Stimulated activated CD8-positive, alpha-beta memory T cell treated with anti-CD3 and anti-CD28 coated beads, Interleukin-7, amount 100 ng/mL, for 1 hour (primary cell): ENCODE measurements at regions not wholly inside any gene's neighbourhood (a gene's known extent, or its start where the extent isn't known, plus 50 kb on each side); places are given as distances from the start of the nearest gene placed in this dataset.
"Not testable (repeated sequence)": the region's sequence is repeated elsewhere in the genome, so short reads cannot be mapped to it uniquely, and the experiment has no call there.

Experiments used
- DNase-seq, 2 donors: peaks; one replicate each; pipeline ENCODE4 v3.0.0-alpha.2; 2020; ENCODE audit warnings: low read depth in 2 of 2

- DNase-seq: no peak
Observed at GRCh38 chr9:89695441-89695891, 90.7 kb downstream of the GADD45G start.

- DNase-seq: not testable (repeated sequence)
Observed at GRCh38 chr9:89695979-89696378, 91.2 kb downstream of the GADD45G start.

- DNase-seq: no peak
Observed at GRCh38 chr9:89696780-89697179, 92.0 kb downstream of the GADD45G start.

- no peak for DNase-seq
Observed at GRCh38 chr9:89697553-89697952, 92.7 kb downstream of the GADD45G start.

- DNase-seq: no peak
Observed at GRCh38 chr9:89698411-89699005, 93.7 kb downstream of the GADD45G start.

GRCh38 chr9:89699646-89700045, 94.8 kb downstream of the GADD45G start:
- DNase-seq: no peak

- DNase-seq: peak; percentile 11 to 12
Observed at GRCh38 chr9:89701221-89701798, 96.5 kb downstream of the GADD45G start.

GRCh38 chr9:89702401-89702800, 97.6 kb downstream of the GADD45G start:
- no peak for DNase-seq

GRCh38 chr9:89705651-89706050, 100.8 kb downstream of the GADD45G start:
- DNase-seq: no peak

- DNase-seq: no peak
Observed at GRCh38 chr9:89706086-89706485, 101.3 kb downstream of the GADD45G start.

GRCh38 chr9:89706731-89707191, 101.9 kb downstream of the GADD45G start:
- no peak for DNase-seq

- no peak for DNase-seq
Observed at GRCh38 chr9:89710697-89711096, 105.9 kb downstream of the GADD45G start.

GRCh38 chr9:89711866-89712265, 107.1 kb downstream of the GADD45G start:
- no peak for DNase-seq

GRCh38 chr9:89712283-89712682, 107.5 kb downstream of the GADD45G start:
- DNase-seq: no peak

- no peak for DNase-seq
Observed at GRCh38 chr9:89714321-89714720, 109.5 kb downstream of the GADD45G start.

GRCh38 chr9:89715318-89715858, 110.6 kb downstream of the GADD45G start:
- DNase-seq: no peak

GRCh38 chr9:89715881-89716280, 111.1 kb downstream of the GADD45G start:
- DNase-seq: no peak

- no peak for DNase-seq
Observed at GRCh38 chr9:89716559-89716958, 111.7 kb downstream of the GADD45G start.

- no peak for DNase-seq
Observed at GRCh38 chr9:89718176-89718575, 113.4 kb downstream of the GADD45G start.

GRCh38 chr9:89718651-89719050, 113.8 kb downstream of the GADD45G start:
- DNase-seq: no peak

- no peak for DNase-seq
Observed at GRCh38 chr9:89719202-89719601, 114.4 kb downstream of the GADD45G start.

- DNase-seq: no peak
Observed at GRCh38 chr9:89720696-89721175, 115.9 kb downstream of the GADD45G start.

GRCh38 chr9:89721176-89721700, 116.4 kb downstream of the GADD45G start:
- DNase-seq: no peak
